HL-60 (cell line): ENCODE measurements at regions not wholly inside any gene's neighbourhood (a gene's known extent, or its start where the extent isn't known, plus 50 kb on each side); places are given as distances from the start of the nearest gene placed in this dataset.

ENCODE experiments used
- DNase-seq, 2 experiments: peaks; one replicate each; pipeline ENCODE4 v3.0.0-alpha.2; 2010 to 2020; ENCODE audit warnings: low read depth in 1 of 2, low spot score in 1 of 2
- H3K27ac ChIP-seq: fragments of 250-450 bp; sonication (Bioruptor Pico); replicated peaks from 2 replicates; pipeline ENCODE4 v1.5.1; 2020; ENCODE audit warnings: mild to moderate bottlenecking, moderate library complexity
- H3K27me3 ChIP-seq: fragments of 250-450 bp; sonication (Bioruptor Pico); 2 replicates; pipeline ENCODE4 v1.5.1; 2021; ENCODE audit warnings: mild to moderate bottlenecking, moderate library complexity; ENCODE audit not compliant: insufficient read depth, poor library complexity, severe bottlenecking
- H3K4me3 ChIP-seq: replicated peaks from 2 replicates; pipeline ENCODE4 v1.5.1; 2011; ENCODE audit warnings: mild to moderate bottlenecking, control low read depth, low read length; ENCODE audit not compliant: insufficient read depth
- GABPA ChIP-seq: IDR thresholded peaks from 2 replicates; pipeline ENCODE4 v1.6.1; 2012; ENCODE audit warnings: low read depth
- POLR2AphosphoS5 ChIP-seq: IDR thresholded peaks from 2 replicates; pipeline ENCODE4 v1.6.1; 2012; ENCODE audit warnings: low read depth
- SPI1 ChIP-seq: IDR thresholded peaks from 2 replicates; pipeline ENCODE4 v1.6.1; 2012; ENCODE audit warnings: low read depth, mild to moderate bottlenecking, borderline replicate concordance
- TF ChIP-seq, protein P1 (sequence below): IDR thresholded peaks from one replicate; pipeline ENCODE4 v1.5.1; 2011; ENCODE audit warnings: low read length, control low read depth, inconsistent platforms; ENCODE audit not compliant: insufficient read depth
- TF ChIP-seq, protein P2 (sequence below): IDR thresholded peaks from 2 replicates; pipeline ENCODE4 v1.6.1; 2012; ENCODE audit warnings: low read depth; ENCODE audit not compliant: insufficient replicate concordance

DNA sequence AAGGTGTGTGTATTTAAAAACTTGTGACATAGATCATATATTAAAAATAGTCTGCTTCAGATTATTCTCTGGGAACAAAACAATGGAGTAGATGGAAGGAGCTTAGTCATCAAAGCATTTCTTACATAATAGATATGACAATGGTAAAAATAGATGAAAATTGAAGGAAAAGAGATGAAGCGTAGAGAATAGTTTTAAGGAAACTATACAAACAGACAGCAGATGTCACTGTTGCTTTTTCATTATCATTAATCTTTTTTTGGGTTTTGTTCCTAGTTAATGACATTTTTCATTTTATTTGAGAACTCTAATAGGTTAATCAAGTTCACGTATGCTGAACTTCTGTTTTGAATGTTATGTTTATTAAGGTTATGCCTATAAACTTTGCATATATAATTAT lies 149.2 kb upstream of the FBXO33 start:
- H3K27ac ChIP-seq: no peak overlapping the region
- TF ChIP-seq GABPA (no peak), SPI1 (no peak), POLR2AphosphoS5 (no peak)
- TF ChIP-seq, protein P1, sequence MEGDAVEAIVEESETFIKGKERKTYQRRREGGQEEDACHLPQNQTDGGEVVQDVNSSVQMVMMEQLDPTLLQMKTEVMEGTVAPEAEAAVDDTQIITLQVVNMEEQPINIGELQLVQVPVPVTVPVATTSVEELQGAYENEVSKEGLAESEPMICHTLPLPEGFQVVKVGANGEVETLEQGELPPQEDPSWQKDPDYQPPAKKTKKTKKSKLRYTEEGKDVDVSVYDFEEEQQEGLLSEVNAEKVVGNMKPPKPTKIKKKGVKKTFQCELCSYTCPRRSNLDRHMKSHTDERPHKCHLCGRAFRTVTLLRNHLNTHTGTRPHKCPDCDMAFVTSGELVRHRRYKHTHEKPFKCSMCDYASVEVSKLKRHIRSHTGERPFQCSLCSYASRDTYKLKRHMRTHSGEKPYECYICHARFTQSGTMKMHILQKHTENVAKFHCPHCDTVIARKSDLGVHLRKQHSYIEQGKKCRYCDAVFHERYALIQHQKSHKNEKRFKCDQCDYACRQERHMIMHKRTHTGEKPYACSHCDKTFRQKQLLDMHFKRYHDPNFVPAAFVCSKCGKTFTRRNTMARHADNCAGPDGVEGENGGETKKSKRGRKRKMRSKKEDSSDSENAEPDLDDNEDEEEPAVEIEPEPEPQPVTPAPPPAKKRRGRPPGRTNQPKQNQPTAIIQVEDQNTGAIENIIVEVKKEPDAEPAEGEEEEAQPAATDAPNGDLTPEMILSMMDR: no peak
- TF ChIP-seq, protein P2, sequence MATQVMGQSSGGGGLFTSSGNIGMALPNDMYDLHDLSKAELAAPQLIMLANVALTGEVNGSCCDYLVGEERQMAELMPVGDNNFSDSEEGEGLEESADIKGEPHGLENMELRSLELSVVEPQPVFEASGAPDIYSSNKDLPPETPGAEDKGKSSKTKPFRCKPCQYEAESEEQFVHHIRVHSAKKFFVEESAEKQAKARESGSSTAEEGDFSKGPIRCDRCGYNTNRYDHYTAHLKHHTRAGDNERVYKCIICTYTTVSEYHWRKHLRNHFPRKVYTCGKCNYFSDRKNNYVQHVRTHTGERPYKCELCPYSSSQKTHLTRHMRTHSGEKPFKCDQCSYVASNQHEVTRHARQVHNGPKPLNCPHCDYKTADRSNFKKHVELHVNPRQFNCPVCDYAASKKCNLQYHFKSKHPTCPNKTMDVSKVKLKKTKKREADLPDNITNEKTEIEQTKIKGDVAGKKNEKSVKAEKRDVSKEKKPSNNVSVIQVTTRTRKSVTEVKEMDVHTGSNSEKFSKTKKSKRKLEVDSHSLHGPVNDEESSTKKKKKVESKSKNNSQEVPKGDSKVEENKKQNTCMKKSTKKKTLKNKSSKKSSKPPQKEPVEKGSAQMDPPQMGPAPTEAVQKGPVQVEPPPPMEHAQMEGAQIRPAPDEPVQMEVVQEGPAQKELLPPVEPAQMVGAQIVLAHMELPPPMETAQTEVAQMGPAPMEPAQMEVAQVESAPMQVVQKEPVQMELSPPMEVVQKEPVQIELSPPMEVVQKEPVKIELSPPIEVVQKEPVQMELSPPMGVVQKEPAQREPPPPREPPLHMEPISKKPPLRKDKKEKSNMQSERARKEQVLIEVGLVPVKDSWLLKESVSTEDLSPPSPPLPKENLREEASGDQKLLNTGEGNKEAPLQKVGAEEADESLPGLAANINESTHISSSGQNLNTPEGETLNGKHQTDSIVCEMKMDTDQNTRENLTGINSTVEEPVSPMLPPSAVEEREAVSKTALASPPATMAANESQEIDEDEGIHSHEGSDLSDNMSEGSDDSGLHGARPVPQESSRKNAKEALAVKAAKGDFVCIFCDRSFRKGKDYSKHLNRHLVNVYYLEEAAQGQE: no peak
- H3K27me3 ChIP-seq: no peaks in the 10 kb centered on the region
- DNase-seq: no peak
- no peak overlapping the region for H3K4me3 ChIP-seq

DNA sequence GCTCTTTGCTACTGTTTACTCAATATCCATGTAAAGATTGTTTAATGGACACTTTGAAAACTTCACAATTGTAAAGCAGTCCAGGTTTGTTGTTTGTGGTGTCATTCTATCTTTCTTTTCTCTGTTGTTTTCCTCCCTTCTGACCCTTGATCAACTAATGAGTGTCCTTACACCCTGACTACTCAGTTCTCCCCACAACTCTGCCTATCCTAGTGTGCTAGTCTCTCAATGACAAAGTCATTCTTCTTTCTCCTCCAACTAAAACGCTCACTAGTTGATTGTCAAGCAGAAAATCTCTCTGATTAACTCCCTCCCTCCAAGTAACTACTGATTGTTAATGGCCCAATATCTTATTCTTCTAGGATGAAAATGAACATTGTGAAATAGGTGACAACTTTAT lies 148.5 kb upstream of the FBXO33 start:
- no peak overlapping the region for H3K4me3 ChIP-seq
- H3K27me3 ChIP-seq: no peaks in the 10 kb centered on the region
- TF ChIP-seq, protein P2: no peak
- TF ChIP-seq GABPA (no peak), POLR2AphosphoS5 (no peak), SPI1 (no peak)
- TF ChIP-seq, protein P1: no peak
- DNase-seq: no peak
- H3K27ac ChIP-seq: no peak overlapping the region

DNA sequence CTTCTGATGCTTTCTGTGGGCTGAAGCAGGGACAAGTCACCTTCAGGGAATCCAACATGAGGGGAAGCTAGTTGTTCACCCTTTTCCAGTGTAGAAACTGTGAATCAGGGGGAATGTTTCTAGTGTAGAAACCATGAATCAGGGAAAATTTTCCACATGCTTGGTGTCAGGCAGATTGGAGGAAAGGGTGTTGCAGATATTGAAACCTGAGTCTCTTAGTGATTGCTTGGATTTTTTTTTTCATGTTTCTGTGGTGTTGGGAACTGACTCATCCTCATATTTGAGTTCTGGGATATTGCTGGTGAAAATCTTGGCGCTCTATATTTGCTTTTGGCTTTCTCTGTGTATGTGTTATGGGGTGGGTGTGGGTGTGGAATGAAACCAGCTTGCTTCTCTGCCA lies 144.5 kb upstream of the FBXO33 start:
- Histone ChIP-seq H3K27me3 (no peaks in the 10 kb centered on the region), H3K27ac (no peak overlapping the region), H3K4me3 (no peak overlapping the region)
- DNase-seq: no peak
- TF ChIP-seq SPI1: no peak
- no peak for TF ChIP-seq POLR2AphosphoS5
- TF ChIP-seq, protein P1: no peak
- TF ChIP-seq, protein P2: no peak
- no peak for TF ChIP-seq GABPA
